Skeletal muscle tissue (tissue), 3 donors: ENCODE measurements at regions not wholly inside any gene's neighbourhood (a gene's known extent, or its start where the extent isn't known, plus 50 kb on each side); places are given as distances from the start of the nearest gene placed in this dataset.

ENCODE experiments used
- H3K27ac ChIP-seq: one replicate; pipeline ENCODE4 v1.7.0; 2013; ENCODE audit warnings: mild to moderate bottlenecking, low read depth, low read length, inconsistent platforms
- H3K27me3 ChIP-seq, 3 donors: one replicate each; pipeline ENCODE4 v1.7.0; 2013; ENCODE audit warnings: low read length in 3 of 3; ENCODE audit not compliant: control insufficient read depth in 3 of 3, insufficient read depth in 3 of 3
- H3K36me3 ChIP-seq, 3 donors: one replicate each; pipeline ENCODE4 v1.7.0; 2013; ENCODE audit warnings: low read length in 3 of 3; ENCODE audit not compliant: control insufficient read depth in 3 of 3, insufficient read depth in 3 of 3
- H3K4me1 ChIP-seq, 3 donors: one replicate each; pipeline ENCODE4 v1.7.0; 2013; ENCODE audit warnings: low read length in 3 of 3, mild to moderate bottlenecking in 3 of 3; ENCODE audit not compliant: control insufficient read depth in 3 of 3, insufficient read depth in 3 of 3
- H3K4me3 ChIP-seq, 3 donors: one replicate each; pipeline ENCODE4 v1.7.0; 2013; ENCODE audit warnings: low read length in 3 of 3
- H3K9ac ChIP-seq, 3 donors: one replicate each; pipeline ENCODE4 v1.7.0; 2013; ENCODE audit warnings: low read length in 3 of 3, mild to moderate bottlenecking in 3 of 3, moderate library complexity in 2 of 3, low read depth in 1 of 3
- H3K9me3 ChIP-seq, 3 donors: one replicate each; pipeline ENCODE4 v1.7.0; 2013; ENCODE audit warnings: low read length in 3 of 3; ENCODE audit not compliant: control insufficient read depth in 3 of 3
- donor health status: Osteomylitis.

DNA sequence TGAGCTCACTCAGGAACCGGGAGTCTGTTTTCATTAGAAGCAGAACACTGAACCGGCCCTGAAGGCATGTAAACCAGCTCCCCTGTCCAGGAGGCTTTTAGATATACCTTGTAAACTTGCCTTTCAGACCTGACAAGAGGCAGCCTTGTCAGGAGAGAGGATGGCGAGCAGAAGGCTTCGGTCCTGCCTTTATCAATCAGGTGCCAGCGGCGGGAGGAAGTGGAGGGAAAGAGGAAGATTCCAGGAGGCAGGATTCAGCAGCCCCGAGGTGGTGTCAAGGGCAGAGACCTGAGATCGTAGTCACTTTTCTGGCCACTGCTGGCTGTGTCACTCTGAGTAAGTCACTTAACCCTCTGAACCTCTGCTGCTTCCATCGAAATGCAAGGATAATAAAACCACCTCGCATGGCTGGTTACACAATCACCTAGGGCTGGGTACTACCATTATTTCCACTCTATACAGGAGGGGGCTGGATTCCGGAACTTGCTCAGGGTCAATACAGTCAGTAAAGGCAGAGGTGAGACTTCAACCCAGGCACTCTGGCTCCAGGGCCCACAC, 181.0 kb downstream of the CHST1 start:
- Histone ChIP-seq H3K36me3 (no peaks in the 10 kb centered on the region), H3K9ac (no peak overlapping the region), H3K9me3 (no peaks in the 10 kb centered on the region), H3K4me3 (no peak overlapping the region), H3K4me1 (no peaks in the 10 kb centered on the region), H3K27ac (no peak overlapping the region), H3K27me3 (peaks cover 9 to 33% (median 24%) of the 10 kb centered on the region in 3 donors)

DNA sequence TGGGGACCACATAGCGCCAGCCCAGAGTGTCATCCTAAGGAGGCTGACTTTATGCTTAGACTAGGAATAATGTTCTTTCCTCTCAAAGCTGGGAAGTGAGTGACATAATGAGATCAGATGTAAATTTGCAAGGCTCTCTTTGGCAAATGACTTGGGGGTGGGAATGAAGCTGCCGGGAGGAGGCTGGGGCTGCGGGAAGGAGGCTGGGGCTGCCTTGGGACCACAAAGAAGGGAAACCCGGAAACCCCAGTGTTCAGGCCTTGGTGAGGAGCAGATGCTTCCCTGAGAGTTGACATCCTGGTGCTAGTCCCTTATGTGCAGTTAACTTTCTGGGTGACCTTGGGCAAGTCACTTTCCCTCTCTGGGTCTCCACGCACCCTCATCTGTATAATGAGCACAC, 182.0 kb downstream of the CHST1 start:
- Histone ChIP-seq H3K4me1 (no peaks in the 10 kb centered on the region), H3K27ac (no peak overlapping the region), H3K4me3 (no peak overlapping the region), H3K9ac (no peak overlapping the region), H3K36me3 (no peaks in the 10 kb centered on the region), H3K9me3 (no peaks in the 10 kb centered on the region), H3K27me3 (peaks cover 5 to 38% (median 22%) of the 10 kb centered on the region in 3 donors)

DNA sequence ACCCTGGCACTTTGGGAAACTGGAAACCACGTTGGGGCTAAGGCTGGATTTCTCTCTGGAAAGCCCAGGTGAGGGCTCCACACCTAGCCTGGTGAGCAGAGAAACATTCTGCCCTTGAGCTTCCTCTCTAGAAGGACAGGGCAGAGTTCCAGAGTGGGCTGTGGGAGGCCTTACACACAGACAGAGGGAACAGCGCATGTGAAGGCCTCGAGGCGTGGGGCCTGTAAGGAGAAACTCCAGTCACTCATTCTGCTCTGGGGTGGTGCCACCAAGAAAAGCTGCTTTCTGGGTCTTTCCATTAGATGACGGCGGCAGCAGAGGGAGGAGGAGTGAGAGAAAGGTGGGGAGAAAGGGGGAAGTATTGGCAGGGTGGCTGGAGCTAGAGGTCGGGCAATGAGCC, 183.1 kb downstream of the CHST1 start:
- no peaks in the 10 kb centered on the region for H3K4me1 ChIP-seq
- no peak overlapping the region for H3K27ac ChIP-seq
- H3K4me3 ChIP-seq = no peak overlapping the region
- peaks cover 0 to 4% (median 0%) of the 10 kb centered on the region in 3 donors for H3K9me3 ChIP-seq
- H3K9ac ChIP-seq = no peak overlapping the region
- H3K27me3 ChIP-seq = peaks cover 5 to 35% (median 15%) of the 10 kb centered on the region in 3 donors
- H3K36me3 ChIP-seq = no peaks in the 10 kb centered on the region

DNA sequence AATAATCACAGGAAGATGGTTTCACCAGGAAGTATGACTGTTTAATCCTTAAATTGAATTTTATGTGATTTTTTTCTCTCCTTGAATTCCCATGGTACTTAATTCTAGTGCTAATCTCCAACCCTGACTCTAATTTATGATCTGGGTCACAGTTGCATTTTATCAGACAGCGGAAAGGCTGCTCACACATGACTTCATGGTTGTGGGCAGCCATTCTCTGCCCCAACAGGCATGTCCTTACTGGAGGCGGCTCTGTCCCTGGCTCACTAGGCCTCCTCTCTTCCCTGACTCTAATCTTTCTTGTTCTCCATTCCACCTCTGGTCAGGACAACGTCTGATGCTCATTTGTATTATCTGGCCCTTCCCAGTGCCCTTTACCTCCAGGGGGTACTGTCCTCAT, 184.4 kb downstream of the CHST1 start:
- no peaks in the 10 kb centered on the region for H3K36me3 ChIP-seq
- no peaks in the 10 kb centered on the region for H3K4me1 ChIP-seq
- H3K27ac ChIP-seq = no peak overlapping the region
- H3K9ac ChIP-seq = no peak overlapping the region
- H3K9me3 ChIP-seq = peaks cover 0 to 4% (median 0%) of the 10 kb centered on the region in 3 donors
- H3K4me3 ChIP-seq = no peak overlapping the region
- H3K27me3 ChIP-seq = peaks cover 5 to 35% (median 14%) of the 10 kb centered on the region in 3 donors

DNA sequence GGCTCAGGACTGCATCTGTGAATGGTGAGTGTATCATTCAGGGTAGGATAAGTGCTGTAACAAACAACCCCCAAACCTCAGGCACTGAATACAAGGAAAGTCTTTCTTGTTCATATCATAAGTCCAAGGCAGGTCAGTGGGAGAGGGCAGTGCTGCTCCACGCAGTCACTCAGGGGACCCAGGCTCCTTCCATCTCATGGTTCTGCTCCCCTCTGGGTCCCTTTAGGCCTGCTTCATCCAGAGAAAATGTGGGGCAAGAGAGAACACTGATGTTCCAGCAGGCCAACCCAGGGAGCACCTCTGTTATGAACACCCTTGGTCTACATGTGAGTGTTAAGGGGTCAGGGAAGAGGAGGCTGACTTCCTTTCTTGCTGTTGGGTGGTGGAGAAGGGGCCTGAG, 187.8 kb downstream of the CHST1 start:
- no peak overlapping the region for H3K27ac ChIP-seq
- no peak overlapping the region for H3K4me3 ChIP-seq
- no peaks in the 10 kb centered on the region for H3K36me3 ChIP-seq
- H3K9me3 ChIP-seq = peaks cover 0 to 4% (median 0%) of the 10 kb centered on the region in 3 donors
- H3K27me3 ChIP-seq = peaks cover 0 to 29% (median 7%) of the 10 kb centered on the region in 3 donors
- no peaks in the 10 kb centered on the region for H3K4me1 ChIP-seq
- no peak overlapping the region for H3K9ac ChIP-seq

DNA sequence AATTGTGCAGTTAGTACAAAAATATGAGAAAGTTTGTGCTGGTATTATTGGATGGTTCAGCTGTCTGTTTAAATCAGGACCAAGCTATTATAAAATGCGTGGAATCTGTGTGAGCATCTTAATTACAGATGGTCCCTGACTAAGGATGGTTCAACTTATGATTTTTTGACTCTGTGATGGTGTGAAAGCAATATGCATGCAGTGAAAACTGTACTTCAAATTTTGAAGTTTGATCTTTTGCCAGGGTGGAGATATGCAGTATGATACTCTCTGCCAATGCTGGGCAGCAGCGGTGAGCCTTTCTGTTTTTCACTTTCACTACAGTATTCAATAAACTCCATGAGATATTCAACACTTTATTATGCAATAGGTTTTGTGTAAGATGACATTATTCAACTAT, 189.3 kb downstream of the CHST1 start:
- no peak overlapping the region for H3K27ac ChIP-seq
- H3K4me1 ChIP-seq = no peaks in the 10 kb centered on the region
- H3K27me3 ChIP-seq = peaks cover 0 to 21% (median 0%) of the 10 kb centered on the region in 3 donors
- no peaks in the 10 kb centered on the region for H3K36me3 ChIP-seq
- peaks cover 0 to 4% (median 0%) of the 10 kb centered on the region in 3 donors for H3K9me3 ChIP-seq
- no peak overlapping the region for H3K4me3 ChIP-seq
- H3K9ac ChIP-seq = no peak overlapping the region

DNA sequence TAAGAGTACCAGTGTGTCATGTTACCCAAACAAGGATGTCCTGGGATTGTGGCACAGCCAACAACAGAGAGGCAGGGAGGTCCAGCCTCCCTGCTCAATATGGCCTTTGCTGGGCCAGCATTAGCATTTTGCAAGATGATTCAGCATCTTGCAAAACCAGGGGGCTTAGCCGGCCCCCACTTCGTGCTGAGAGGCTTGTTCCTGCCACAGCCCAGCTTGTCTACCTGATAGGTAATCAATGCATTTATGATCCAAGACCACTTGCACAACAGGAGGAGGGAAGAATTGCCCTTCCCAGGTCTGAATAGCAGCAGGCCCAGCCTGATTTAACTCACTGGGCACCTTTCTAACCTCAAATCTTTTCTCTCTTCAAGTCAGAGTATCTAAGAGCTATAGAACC, 189.0 kb upstream of the SYT13 start:
- Histone ChIP-seq H3K27me3 (peaks cover 0 to 17% (median 0%) of the 10 kb centered on the region in 3 donors), H3K9ac (no peak overlapping the region), H3K9me3 (peaks cover 0 to 4% (median 0%) of the 10 kb centered on the region in 3 donors), H3K4me1 (no peaks in the 10 kb centered on the region), H3K27ac (no peak overlapping the region), H3K4me3 (no peak overlapping the region), H3K36me3 (no peaks in the 10 kb centered on the region)

DNA sequence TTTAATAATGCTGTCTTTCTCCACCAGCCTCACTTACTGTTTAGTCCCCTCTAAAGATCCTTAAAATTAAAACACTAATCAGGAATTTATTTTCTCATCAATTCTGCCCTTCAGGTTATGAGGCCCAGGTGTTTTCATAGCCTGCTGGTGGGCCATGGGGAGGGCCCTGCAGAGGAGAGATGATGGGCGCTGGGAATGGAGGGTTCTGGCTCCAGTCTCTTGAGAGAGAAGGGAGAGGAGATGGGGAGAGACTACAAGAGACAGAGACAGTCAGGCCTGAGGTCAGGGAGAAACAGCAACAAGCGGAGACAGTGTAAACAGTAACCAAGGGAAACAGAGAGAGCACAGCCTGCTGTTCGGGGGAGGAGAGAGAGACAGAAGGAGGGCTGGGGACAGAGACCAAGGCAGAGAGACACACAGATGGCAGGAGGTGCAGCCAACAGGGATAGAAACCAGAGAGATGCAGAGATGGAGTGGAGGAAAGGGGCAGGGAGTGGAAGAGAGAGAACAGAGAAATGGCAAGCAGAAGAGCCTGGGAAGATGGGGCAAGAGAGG, 187.3 kb upstream of the SYT13 start:
- Histone ChIP-seq H3K27ac (no peak overlapping the region), H3K4me1 (no peaks in the 10 kb centered on the region)

DNA sequence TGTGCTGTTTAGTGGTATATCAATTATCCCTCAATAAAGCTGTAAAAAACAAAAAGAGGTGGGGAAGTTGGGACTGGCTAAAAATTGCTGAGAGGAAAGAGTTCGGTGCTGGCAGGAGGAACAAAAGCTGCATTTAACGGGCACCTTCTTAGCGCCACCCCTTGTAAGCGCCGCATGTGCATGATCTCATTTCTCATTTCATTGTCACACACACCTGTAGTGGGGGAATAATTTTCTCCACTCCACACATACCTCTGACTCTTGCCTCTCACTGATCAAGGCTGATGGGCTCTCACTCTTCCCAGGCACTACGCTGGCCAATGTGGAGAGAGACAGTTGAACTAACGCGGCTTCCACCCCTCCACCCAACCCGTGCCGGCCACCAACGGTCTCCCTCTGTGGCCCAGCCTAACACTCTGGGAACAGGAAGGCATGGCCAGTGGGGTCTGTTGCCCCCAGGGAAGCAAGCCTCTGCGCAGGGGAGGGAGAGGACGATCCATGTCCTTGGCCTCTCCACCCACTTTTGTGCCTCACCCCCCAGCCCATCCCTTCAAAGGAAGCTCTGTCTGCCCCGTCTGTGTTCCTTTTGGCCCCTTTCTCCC, 186.7 kb upstream of the SYT13 start:
- Histone ChIP-seq H3K9ac (no peak overlapping the region), H3K4me3 (no peak overlapping the region), H3K27me3 (peaks cover 0 to 7% (median 0%) of the 10 kb centered on the region in 3 donors), H3K27ac (no peak overlapping the region), H3K9me3 (peaks cover 0 to 4% (median 0%) of the 10 kb centered on the region in 3 donors), H3K4me1 (no peaks in the 10 kb centered on the region), H3K36me3 (no peaks in the 10 kb centered on the region)

More for the DNA sequence above, 187.3 kb upstream of the SYT13 start:
- H3K36me3 ChIP-seq = no peaks in the 10 kb centered on the region
- no peak overlapping the region for H3K4me3 ChIP-seq
- no peak overlapping the region for H3K9ac ChIP-seq
- peaks cover 0 to 8% (median 0%) of the 10 kb centered on the region in 3 donors for H3K27me3 ChIP-seq
- H3K9me3 ChIP-seq = peaks cover 0 to 4% (median 0%) of the 10 kb centered on the region in 3 donors

DNA sequence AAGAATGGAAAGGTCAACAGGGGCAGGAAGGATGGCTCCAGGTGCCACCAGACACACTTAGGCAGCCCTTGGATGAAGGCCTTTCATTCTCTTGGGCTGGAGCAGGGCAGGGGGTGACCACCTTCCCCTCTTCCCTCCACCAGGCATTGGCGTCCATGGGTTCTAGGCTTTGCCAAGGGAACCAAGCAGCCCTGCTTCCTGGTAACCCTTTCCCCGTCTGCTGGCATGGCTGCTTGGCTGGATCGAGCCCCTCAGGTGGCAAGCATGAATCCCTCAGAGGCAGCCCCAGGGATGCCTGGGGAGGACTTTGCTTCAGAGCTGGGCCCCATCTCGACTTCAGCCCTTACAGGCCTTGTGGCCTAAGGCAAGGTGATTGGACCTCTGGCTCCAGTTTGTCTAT, 185.1 kb upstream of the SYT13 start:
- no peaks in the 10 kb centered on the region for H3K4me1 ChIP-seq
- no peaks in the 10 kb centered on the region for H3K9me3 ChIP-seq
- no peaks in the 10 kb centered on the region for H3K36me3 ChIP-seq
- H3K27ac ChIP-seq = no peak overlapping the region
- H3K27me3 ChIP-seq = peaks cover 0 to 7% (median 0%) of the 10 kb centered on the region in 3 donors
- H3K9ac ChIP-seq = no peak overlapping the region
- no peak overlapping the region for H3K4me3 ChIP-seq
